Activated naive CD4-positive, alpha-beta T cell treated with anti-CD3 and anti-CD28 coated beads, Interleukin-2, amount 50 U/mL, for 72 hours (primary cell): ENCODE measurements at regions not wholly inside any gene's neighbourhood (a gene's known extent, or its start where the extent isn't known, plus 50 kb on each side); places are given as distances from the start of the nearest gene placed in this dataset.
"Not testable (repeated sequence)": the region's sequence is repeated elsewhere in the genome, so short reads cannot be mapped to it uniquely, and the experiment has no call there.

Experiments
- ATAC-seq, 2 donors: fragments of 150-1000 bp; cut with Tn5 transposase; 2 replicates each; pipeline ENCODE4 v1.10.0; 2021; ENCODE audit warnings: mild to moderate bottlenecking in 2 of 2, moderate library complexity in 2 of 2
- DNase-seq, 2 donors: peaks; one replicate each; pipeline ENCODE4 v3.0.0; 2021 to 2022; ENCODE audit warnings: low spot score in 2 of 2
- H3K27ac Mint-ChIP-seq, 2 donors: one replicate each; pipeline ENCODE4 v1.8.0; 2022; ENCODE audit warnings: mild to moderate bottlenecking in 2 of 2, mixed read lengths in 2 of 2
- H3K36me3 Mint-ChIP-seq, 2 donors: one replicate each; pipeline ENCODE4 v1.8.0; 2022; ENCODE audit warnings: mixed read lengths in 2 of 2
- H3K9me3 Mint-ChIP-seq, 2 donors: one replicate each; pipeline ENCODE4 v1.8.0; 2022; ENCODE audit warnings: mixed read lengths in 2 of 2

DNA sequence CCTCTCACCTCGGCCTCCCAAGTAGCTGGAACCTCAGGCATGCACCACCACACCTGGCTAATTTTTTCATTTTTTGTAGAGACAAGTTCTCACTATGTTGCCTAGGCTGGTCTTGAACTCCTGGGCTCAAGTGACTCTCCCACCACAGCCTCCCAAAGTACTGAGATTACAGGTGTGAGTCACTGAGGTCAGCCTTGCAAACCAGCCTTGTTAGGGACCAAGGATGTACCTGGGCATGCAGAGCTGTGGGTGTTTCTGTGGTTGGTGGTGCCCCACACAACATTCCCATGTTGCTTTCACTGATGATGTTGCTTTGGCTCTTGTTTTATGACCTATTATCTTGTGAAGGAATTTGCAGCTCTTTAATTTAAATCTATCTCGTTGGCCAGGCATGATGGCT lies 54.8 kb downstream of the OTUD1 start:
- DNase-seq (no peak), ATAC-seq (peak; percentile 66 to 79)
- H3K27ac Mint-ChIP-seq: no peak overlapping the region
- H3K9me3 Mint-ChIP-seq: peaks cover 0 to 5% of the 10 kb centered on the region in 2 donors
- peaks cover 0 to 8% of the 10 kb centered on the region in 2 donors for H3K36me3 Mint-ChIP-seq

DNA sequence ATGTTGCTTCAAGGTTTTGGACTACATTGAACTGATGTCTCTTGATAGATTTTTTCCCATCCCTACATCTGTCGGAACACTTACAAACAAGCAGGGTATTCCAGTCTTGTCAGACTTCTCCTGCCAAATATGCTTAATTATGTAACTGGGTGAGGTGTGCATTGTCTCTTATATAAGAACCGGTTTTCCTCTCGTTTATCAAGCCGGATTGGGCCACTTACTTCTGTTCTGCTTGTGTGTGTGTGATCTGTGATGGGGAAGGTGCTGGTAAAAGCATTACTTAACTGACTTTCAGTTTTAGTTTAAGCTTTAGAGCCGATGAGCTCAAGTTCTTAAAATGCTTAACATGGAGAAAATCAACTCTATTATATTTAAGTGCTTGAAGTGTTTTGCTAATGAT lies 57.9 kb downstream of the OTUD1 start:
- Mint-ChIP-seq H3K9me3 (no peaks in the 10 kb centered on the region), H3K27ac (no peak overlapping the region), H3K36me3 (no peaks in the 10 kb centered on the region)
- no peak for DNase-seq
- ATAC-seq: no peak

DNA sequence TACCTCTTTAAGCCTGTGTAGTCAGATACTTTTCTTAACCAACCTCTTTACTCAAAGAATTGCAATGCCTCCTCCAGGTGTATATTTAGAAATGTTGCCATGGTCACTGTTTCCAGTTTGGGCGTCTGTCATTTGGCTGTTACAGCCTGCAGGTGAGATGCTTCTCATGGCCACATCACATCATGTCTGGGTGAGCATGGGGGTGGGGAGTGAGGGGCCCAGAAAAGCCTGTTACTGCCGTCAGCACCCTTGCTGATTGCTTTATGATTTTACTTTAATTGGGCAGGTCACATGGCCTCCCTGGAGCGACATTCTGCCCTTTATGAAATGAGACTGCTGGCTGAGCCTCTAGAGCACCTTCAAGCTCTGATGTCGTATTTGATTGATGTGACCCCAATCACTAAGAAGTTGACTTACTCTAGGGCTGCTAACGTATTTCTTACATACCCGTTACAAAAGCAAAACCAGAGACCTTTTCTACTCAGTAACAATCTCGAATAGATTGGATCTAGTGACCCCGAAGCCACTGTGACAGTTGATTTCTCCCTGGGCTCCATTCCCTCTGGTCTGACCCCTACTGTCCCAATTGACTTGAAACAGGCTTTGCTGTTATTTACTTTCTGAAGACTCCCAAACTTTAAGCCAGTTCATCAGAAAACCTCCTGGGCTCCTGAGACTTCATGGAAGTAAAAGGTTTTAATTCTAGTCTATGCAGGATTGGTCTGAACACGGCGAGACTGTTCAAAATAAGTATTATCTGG lies 60.7 kb downstream of the OTUD1 start:
- DNase-seq (no peak), ATAC-seq (no peak)
- no peak overlapping the region for H3K27ac Mint-ChIP-seq
- no peaks in the 10 kb centered on the region for H3K36me3 Mint-ChIP-seq
- H3K9me3 Mint-ChIP-seq: no peaks in the 10 kb centered on the region

DNA sequence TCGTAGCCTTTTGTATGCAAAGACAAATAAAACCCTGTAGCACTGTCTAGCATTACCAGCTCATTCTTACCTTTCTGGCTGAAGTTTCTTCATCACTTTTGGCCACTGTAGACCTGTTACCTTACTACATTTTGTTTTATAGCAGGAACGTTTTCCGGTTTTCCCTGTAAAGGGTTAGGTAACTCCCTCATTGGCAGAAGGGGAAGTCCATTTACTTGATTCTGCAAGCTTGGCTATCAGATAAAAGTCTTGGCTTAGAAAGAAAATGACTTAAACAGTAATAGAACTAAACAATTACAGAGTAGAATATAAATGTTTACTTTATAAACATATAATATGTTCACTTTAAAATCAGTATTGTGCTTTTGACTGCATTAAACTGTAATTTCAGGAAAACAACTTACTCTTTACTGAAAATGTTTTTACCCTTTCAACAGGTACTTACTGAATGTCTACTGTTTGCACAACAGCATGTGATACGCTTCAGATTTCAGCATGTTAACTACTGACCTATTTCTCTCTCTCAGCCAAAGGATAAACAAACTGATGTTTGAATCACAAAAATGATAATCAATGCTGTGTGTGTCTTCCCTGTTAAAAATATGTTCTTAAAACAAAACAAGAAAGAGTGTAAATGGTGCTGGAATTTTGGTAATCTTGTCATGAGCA lies 67.1 kb downstream of the OTUD1 start:
- no peak overlapping the region for H3K27ac Mint-ChIP-seq
- ATAC-seq: no peak
- H3K9me3 Mint-ChIP-seq: peaks cover 9 to 11% of the 10 kb centered on the region in 2 donors
- no peak for DNase-seq
- H3K36me3 Mint-ChIP-seq: peaks cover 11 to 17% of the 10 kb centered on the region in 2 donors

GRCh38 chr10:23512355-23513058 lies 73.6 kb downstream of the OTUD1 start:
- peaks cover 11 to 18% of the 10 kb centered on the region in 2 donors for H3K36me3 Mint-ChIP-seq
- ATAC-seq (peak in 1 of 2 donors; percentile 28), DNase-seq (no peak)
- H3K9me3 Mint-ChIP-seq: peaks cover 11 to 18% of the 10 kb centered on the region in 2 donors
- peak overlapping the region in 1 of 2 donors; percentile 44 for H3K27ac Mint-ChIP-seq

DNA sequence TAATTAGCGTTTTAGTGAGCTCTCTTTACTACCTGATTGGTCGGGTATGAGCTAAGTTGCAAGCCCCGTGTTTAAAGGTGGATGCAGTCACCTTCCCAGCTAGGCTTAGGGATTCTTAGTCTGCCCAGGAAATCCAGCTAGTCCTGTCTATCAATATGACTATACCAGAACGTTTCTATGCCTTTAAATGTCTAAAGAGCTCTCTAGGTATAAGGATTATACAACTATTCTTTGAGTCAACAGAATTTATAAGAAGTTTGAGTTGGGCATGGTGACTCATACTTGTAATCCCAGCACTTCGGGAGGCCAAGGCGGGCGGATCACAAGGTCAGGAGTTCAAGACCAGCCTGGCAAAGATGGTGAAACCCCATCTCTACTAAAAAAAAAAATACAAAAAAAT lies 74.7 kb downstream of the OTUD1 start:
- not testable (repeated sequence) for DNase-seq, H3K27ac Mint-ChIP-seq, ATAC-seq
- peaks cover 11 to 15% of the 10 kb centered on the region in 2 donors for H3K36me3 Mint-ChIP-seq
- peaks cover 11 to 18% of the 10 kb centered on the region in 2 donors for H3K9me3 Mint-ChIP-seq

- ATAC-seq (peak; percentile 39 to 88), DNase-seq (no peak)
- Mint-ChIP-seq H3K9me3 (peaks cover 5 to 15% of the 10 kb centered on the region in 2 donors), H3K27ac (peak overlapping the region in 1 of 2 donors; percentile 18), H3K36me3 (peaks cover 7 to 8% of the 10 kb centered on the region in 2 donors)
Observed at GRCh38 chr10:23514321-23514720, 75.4 kb downstream of the OTUD1 start.

DNA sequence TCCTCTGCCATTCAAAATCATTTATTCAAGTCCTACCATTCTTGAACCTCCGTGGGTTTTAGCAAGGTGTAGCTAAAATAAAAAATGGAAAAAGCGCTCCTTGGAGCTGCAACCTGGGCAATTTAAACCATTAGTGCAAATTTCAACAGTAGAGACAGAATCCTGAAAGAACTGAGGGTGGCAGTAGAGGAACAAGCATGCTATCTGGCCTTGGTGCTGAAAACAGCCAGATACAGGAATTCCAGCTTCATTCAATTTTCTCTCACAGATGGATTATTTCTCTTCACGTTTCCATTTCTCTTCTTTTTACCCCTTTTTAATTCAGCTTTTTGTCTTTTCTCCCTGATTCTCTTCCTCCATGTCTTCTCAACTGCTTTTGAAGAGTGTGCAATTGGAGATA lies 77.7 kb downstream of the OTUD1 start:
- Mint-ChIP-seq H3K9me3 (peaks cover 0 to 14% of the 10 kb centered on the region in 2 donors), H3K27ac (no peak overlapping the region), H3K36me3 (no peaks in the 10 kb centered on the region)
- no peak for DNase-seq
- no peak for ATAC-seq

DNA sequence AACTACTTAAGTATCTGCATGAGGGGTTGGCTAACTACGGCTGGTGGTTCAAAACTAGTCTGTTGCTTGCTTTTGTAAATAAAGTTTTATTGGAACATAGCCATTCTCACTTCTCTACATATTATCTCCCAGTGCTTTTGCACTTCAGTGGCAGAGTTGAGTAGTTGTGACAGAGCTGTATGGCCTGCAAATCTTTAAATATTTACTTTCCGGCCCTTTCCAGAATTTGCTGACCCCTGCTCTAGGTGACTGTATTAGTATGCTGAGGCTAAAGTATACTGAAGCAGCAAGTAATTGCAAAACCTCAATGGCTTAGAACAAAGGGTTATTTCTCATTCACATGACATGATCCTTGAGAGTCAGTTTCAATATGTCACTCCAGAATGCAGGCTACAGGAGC lies 78.3 kb downstream of the OTUD1 start:
- Mint-ChIP-seq H3K36me3 (no peaks in the 10 kb centered on the region), H3K27ac (peak overlapping the region in 1 of 2 donors; percentile 15), H3K9me3 (peaks cover 0 to 11% of the 10 kb centered on the region in 2 donors)
- ATAC-seq (peak in 1 of 2 donors; percentile 26), DNase-seq (no peak)

- no peak overlapping the region for H3K27ac Mint-ChIP-seq
- peaks cover 0 to 5% of the 10 kb centered on the region in 2 donors for H3K9me3 Mint-ChIP-seq
- DNase-seq (no peak), ATAC-seq (no peak)
- H3K36me3 Mint-ChIP-seq: no peaks in the 10 kb centered on the region
Observed at GRCh38 chr10:23521735-23522134, 82.9 kb downstream of the OTUD1 start.

DNA sequence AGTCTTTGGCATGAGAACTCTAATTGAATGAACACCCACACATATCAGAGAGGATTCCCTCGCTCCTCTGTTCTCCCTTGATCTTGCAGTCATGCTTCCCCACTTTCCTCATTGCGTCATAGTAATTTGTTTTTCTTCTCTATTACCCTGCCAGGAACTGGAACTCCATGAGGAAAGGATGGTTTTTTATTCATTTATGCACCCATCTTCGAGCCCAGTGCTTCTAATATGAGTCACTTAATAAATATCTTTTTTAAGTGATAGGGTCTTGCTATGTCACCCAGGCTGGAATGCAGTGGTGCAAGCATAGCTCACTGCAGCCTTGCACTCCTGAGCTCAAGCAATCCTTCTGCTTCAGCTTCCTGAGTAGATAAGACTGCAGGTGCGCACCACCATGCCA lies 83.5 kb downstream of the OTUD1 start:
- H3K9me3 Mint-ChIP-seq: peaks cover 0 to 5% of the 10 kb centered on the region in 2 donors
- DNase-seq: no peak
- ATAC-seq: no peak
- H3K36me3 Mint-ChIP-seq: no peaks in the 10 kb centered on the region
- H3K27ac Mint-ChIP-seq: no peak overlapping the region

DNA sequence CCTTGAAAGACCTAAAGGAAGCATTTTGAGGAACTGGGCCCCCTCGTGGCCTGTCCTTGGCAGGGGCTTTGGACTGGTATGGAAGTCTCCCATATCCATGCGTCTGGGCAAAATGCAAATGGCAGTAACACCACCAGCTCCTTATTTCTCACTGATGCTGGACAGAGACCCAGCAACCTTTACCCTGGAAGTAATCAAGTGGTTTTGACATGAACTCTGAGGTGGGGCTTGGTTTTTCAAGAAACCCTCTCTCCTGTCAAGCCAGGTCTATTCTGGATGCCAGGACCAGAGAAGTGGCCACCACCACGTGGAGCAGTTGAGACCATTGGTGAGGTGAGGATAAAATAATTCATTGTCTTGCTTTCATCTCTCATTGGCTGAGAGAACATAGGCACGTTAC lies 84.4 kb downstream of the OTUD1 start:
- no peak for ATAC-seq
- H3K9me3 Mint-ChIP-seq: peaks cover 0 to 5% of the 10 kb centered on the region in 2 donors
- DNase-seq: no peak

GRCh38 chr10:23525406-23525805 lies 86.5 kb downstream of the OTUD1 start:
- Mint-ChIP-seq H3K36me3 (no peaks in the 10 kb centered on the region), H3K27ac (no peak overlapping the region), H3K9me3 (peaks cover 0 to 2% of the 10 kb centered on the region in 2 donors)
- ATAC-seq (peak in 1 of 2 donors; percentile 55), DNase-seq (no peak)

More for the DNA sequence above, 84.4 kb downstream of the OTUD1 start:
- H3K27ac Mint-ChIP-seq: no peak overlapping the region
- no peaks in the 10 kb centered on the region for H3K36me3 Mint-ChIP-seq

- Mint-ChIP-seq H3K27ac (no peak overlapping the region), H3K36me3 (peaks cover 0 to 6% of the 10 kb centered on the region in 2 donors), H3K9me3 (no peaks in the 10 kb centered on the region)
- DNase-seq (no peak), ATAC-seq (no peak)
Observed at GRCh38 chr10:23528419-23528818, 89.5 kb downstream of the OTUD1 start.

DNA sequence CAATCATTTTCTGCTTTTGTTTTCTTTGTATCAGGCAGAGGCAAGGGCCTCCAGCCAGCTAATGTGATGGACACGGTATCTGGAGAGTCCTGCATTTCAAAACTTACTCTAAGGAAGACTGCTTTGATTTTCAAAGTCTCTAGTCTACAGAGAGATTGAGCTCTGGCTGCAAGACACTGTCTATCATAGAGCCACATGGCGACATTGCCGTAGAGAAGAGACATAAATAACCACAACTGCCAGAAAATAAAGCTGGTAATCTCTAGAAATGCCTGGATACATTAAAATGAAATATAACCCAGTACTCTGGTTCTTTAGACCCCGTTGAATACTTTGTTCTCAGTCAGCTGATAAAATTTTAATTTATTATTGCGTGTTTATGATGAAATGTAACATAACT lies 90.8 kb downstream of the OTUD1 start:
- no peak for ATAC-seq
- H3K9me3 Mint-ChIP-seq: no peaks in the 10 kb centered on the region

DNA sequence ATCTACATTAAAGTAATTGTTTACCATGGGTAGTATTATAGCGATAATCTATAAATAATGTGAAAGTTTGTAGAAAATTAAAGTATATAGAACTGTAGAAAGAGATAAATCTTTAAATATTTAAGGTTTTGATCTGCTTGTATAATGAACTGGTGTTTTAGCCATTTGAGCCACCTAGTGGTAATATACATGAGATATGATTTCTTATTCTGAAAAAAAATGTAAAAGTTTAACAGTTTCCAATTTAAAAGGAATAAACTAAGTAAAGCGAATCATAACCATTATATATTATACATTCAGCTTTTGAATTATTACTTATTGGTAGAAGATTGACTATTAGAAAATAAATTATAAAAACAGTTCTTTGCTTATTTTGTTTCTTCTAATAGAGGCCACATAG lies 91.2 kb downstream of the OTUD1 start:
- DNase-seq (no peak), ATAC-seq (no peak)
- Mint-ChIP-seq H3K36me3 (peaks cover 0 to 6% of the 10 kb centered on the region in 2 donors), H3K27ac (no peak overlapping the region), H3K9me3 (no peaks in the 10 kb centered on the region)

More for the DNA sequence above, 90.8 kb downstream of the OTUD1 start:
- Mint-ChIP-seq H3K27ac (no peak overlapping the region), H3K36me3 (peaks cover 0 to 6% of the 10 kb centered on the region in 2 donors)
- no peak for DNase-seq

DNA sequence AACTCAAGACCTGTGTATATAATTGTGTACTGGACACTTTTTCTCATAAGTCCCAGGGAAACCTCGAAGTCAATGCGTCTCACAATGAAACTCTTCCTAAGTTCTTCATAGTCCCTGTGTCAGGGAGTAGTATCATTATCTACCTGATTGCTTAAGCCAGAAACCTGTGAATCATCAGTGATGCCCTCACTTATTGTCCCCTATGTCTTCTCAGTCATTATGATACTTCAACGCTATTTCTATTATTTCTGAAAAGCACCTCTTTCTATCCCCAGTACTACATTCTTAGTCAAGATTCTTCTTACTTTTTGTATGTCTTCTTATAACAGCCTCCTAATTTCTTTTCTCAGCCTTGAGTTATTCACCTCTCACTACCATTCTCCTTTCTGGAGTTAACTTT lies 94.3 kb downstream of the OTUD1 start:
- DNase-seq (no peak), ATAC-seq (peak; percentile 85)
- Mint-ChIP-seq H3K9me3 (peaks cover 2% of the 10 kb centered on the region in 2 donors), H3K27ac (peak overlapping the region; percentile 65 to 67), H3K36me3 (peaks cover 4 to 8% of the 10 kb centered on the region in 2 donors)
